ENCODE measurements at regions not wholly inside any gene's neighbourhood (a gene's known extent, or its start where the extent isn't known, plus 50 kb on each side); places are given as distances from the start of the nearest gene placed in this dataset.

DNA sequence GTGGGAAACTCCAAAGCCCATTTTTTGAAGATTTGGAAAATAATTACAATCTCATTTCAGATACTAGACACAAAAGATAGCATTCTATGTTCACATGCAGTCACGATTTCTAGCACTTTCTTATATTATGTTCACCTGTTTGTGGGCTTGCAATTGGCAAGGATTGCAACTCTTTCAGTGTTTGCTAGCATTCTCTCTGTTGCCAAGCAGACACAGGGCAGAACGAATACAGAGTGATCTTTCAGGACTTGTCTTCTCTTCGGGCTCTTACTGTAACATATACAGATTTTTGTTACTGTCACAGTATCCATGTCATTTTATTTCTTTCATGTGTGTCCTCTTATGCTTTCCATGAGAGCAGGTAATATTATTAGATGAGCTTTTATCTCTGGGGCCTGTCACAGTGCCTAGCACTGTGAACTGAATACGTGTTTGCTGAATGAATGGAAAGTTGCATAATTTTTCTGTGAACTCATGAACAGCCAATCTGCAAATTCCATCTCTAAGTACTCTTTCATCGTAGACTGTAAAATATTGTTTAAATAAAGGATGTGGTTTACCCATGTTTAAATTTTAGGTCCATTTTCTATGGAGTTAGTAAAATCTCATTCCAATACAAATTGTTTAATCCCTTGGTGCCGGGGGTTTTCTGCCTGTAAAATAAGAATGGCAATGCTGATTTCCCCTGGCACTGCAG lies 105.1 kb downstream of the BMP4 start:
- Histone ChIP-seq H3K27ac (replicated peaks) (no peak overlapping the region), H3K27me3 (ENCODE audit: insufficient read depth, poor library complexity, severe bottlenecking) (no peaks in the 10 kb centered on the region), H3K4me3 (replicated peaks; ENCODE audit: insufficient read depth, low read length) (no peak overlapping the region)
- DNase-seq (ENCODE audit: low read depth in 1 of 2, low spot score in 1 of 2): no peak
- no peak for TF ChIP-seq POLR2AphosphoS5 (IDR thresholded peaks at IDR 0.05; ENCODE audit: low read depth)
- no peak for TF ChIP-seq GABPA (IDR thresholded peaks at IDR 0.05; ENCODE audit: low read depth)
- no peak for TF ChIP-seq SPI1 (IDR thresholded peaks at IDR 0.05; ENCODE audit: borderline replicate concordance, low read depth)
- TF ChIP-seq CTCF (IDR thresholded peaks at IDR 0.05; ENCODE audit: insufficient read depth, low read length): no peak
- no peak for TF ChIP-seq REST (IDR thresholded peaks at IDR 0.05; ENCODE audit: insufficient replicate concordance, low read depth)

DNA sequence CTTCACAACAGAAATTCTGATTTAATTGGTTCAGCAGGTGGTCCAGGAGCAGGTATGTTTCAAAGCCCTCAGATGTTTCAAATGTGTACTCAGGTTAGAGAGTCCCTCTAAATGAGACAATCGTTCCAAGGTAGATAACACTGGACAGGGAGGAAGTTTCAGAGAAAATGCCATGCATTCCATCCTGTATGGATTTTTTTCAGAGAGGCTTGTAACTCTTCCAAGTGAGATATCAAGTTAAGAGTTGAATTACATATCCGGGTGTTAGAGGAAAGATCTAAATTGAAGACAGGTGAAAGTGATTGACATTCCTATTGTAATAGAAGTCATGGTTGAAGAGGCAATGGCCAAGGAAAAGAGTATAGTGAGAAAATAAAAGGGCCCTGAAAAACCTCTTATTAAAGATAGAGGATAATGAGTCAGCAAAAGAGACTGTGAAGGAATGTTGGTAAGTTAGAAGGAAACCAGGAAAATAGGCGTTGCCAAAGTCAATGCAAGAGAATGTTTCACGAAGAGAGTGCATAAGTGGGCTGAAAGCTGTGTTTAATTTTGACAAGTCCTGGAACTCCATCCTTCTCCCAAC lies 105.8 kb downstream of the BMP4 start:
- no peak for TF ChIP-seq GABPA (IDR thresholded peaks at IDR 0.05; ENCODE audit: low read depth)
- no peak for TF ChIP-seq POLR2AphosphoS5 (IDR thresholded peaks at IDR 0.05; ENCODE audit: low read depth)
- TF ChIP-seq REST (IDR thresholded peaks at IDR 0.05; ENCODE audit: insufficient replicate concordance, low read depth): no peak
- no peak for TF ChIP-seq SPI1 (IDR thresholded peaks at IDR 0.05; ENCODE audit: borderline replicate concordance, low read depth)
- no peak for TF ChIP-seq CTCF (IDR thresholded peaks at IDR 0.05; ENCODE audit: insufficient read depth, low read length)
- H3K27ac ChIP-seq (replicated peaks): no peak overlapping the region
- H3K4me3 ChIP-seq (replicated peaks; ENCODE audit: insufficient read depth, low read length): no peak overlapping the region
- no peaks in the 10 kb centered on the region for H3K27me3 ChIP-seq (ENCODE audit: insufficient read depth, poor library complexity, severe bottlenecking)
- DNase-seq (ENCODE audit: low read depth in 1 of 2, low spot score in 1 of 2): no peak

DNA sequence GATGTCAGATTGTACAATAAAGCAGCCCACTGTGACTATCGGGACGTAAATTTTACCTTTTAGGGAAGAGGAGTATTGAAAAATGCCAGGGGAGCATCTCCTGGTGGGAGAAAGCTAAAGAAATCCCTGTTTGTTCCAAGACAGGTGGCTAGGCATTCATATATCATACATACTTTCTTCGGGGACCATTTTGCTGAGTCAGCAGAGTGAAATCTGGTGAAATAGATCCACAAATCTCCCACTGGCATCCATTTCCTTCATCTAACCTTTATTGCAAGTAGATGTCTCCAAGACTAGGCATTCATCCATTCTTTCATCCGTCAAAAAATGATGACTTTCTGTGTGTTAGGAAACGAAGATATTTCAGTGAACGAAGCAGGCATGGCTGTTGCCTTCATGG lies 107.1 kb downstream of the BMP4 start:
- Histone ChIP-seq H3K27ac (replicated peaks) (no peak overlapping the region), H3K27me3 (ENCODE audit: insufficient read depth, poor library complexity, severe bottlenecking) (no peaks in the 10 kb centered on the region), H3K4me3 (replicated peaks; ENCODE audit: insufficient read depth, low read length) (no peak overlapping the region)
- TF ChIP-seq POLR2AphosphoS5 (IDR thresholded peaks at IDR 0.05; ENCODE audit: low read depth) (no peak), SPI1 (IDR thresholded peaks at IDR 0.05; ENCODE audit: borderline replicate concordance, low read depth) (no peak), REST (IDR thresholded peaks at IDR 0.05; ENCODE audit: insufficient replicate concordance, low read depth) (no peak), CTCF (IDR thresholded peaks at IDR 0.05; ENCODE audit: insufficient read depth, low read length) (no peak), GABPA (IDR thresholded peaks at IDR 0.05; ENCODE audit: low read depth) (no peak)
- no peak for DNase-seq (ENCODE audit: low read depth in 1 of 2, low spot score in 1 of 2)

Data from HL-60 (cell line).